SK-N-MC (cell line): ENCODE measurements at regions not wholly inside any gene's neighbourhood (a gene's known extent, or its start where the extent isn't known, plus 50 kb on each side); places are given as distances from the start of the nearest gene placed in this dataset.

Experiments used
- DNase-seq: peaks from one replicate; pipeline ENCODE4 v3.0.0-alpha.2; 2011; ENCODE audit warnings: low read depth, low spot score
- H3K27ac ChIP-seq: fragments of 200-600 bp; sonication (generic); 2 replicates; pipeline ENCODE4 v1.5.1; 2016; ENCODE audit warnings: mixed run types
- H3K36me3 ChIP-seq: fragments of 200-600 bp; sonication (generic); 2 replicates; pipeline ENCODE4 v1.6.1; 2017; ENCODE audit warnings: antibody characterized with exemption, low read length, mixed read lengths; ENCODE audit not compliant: insufficient read depth
- H3K4me3 ChIP-seq: fragments of 200-600 bp; sonication (generic); 2 replicates; pipeline ENCODE4 v1.5.1; 2016
- H3K9ac ChIP-seq: fragments of 200-600 bp; sonication (generic); 2 replicates; pipeline ENCODE4 v1.8.0; 2017; ENCODE audit warnings: mixed run types, mixed read lengths; ENCODE audit not compliant: insufficient read length
- H3K9me3 ChIP-seq: fragments of 200-600 bp; sonication (generic); 2 replicates; pipeline ENCODE4 v1.6.1; 2017; ENCODE audit warnings: low read depth, mild to moderate bottlenecking, antibody characterized with exemption, low read length, moderate library complexity, mixed read lengths
- EZH2 ChIP-seq: fragments of 200-600 bp; sonication (generic); IDR thresholded peaks from one replicate; pipeline ENCODE4 v1.6.1; 2017; ENCODE audit warnings: antibody characterized with exemption
- FOXP2 ChIP-seq: optimal IDR thresholded peaks from 2 replicates; pipeline ENCODE3; 2011; ENCODE audit warnings: mild to moderate bottlenecking, moderate library complexity; ENCODE audit not compliant: insufficient read depth; ENCODE audit errors: extremely low read length, control extremely low read depth
- POLR2AphosphoS5 ChIP-seq: IDR thresholded peaks from 2 replicates; pipeline ENCODE4 v1.6.1; 2012; ENCODE audit warnings: mild to moderate bottlenecking, low read depth, low read length, borderline replicate concordance

GRCh38 chr13:31631746-31632145 lies 107.6 kb upstream of the RXFP2 start:
- no peak for DNase-seq
- TF ChIP-seq POLR2AphosphoS5, result no peak
- TF ChIP-seq FOXP2, result no peak
- TF ChIP-seq EZH2, result no peak
- Histone ChIP-seq H3K9me3 (no peaks in the 10 kb centered on the region), H3K4me3 (no peak overlapping the region), H3K27ac (peak overlapping the region; percentile 85), H3K9ac (no peak overlapping the region), H3K36me3 (no peaks in the 10 kb centered on the region)

- no peak for DNase-seq
- no peak overlapping the region for H3K4me3 ChIP-seq
- peaks cover 5% of the 10 kb centered on the region; the same call in 1 of the 2 replicates for H3K9me3 ChIP-seq
- no peak overlapping the region for H3K27ac ChIP-seq
- H3K36me3 ChIP-seq, result no peaks in the 10 kb centered on the region
- TF ChIP-seq EZH2 (no peak), POLR2AphosphoS5 (no peak), FOXP2 (no peak)
- no peak overlapping the region for H3K9ac ChIP-seq
These were observed 100.7 kb upstream of the RXFP2 start for GRCh38 chr13:31638577-31638976.

- Histone ChIP-seq H3K9ac (no peak overlapping the region), H3K27ac (no peak overlapping the region)
These were observed 99.7 kb upstream of the RXFP2 start for GRCh38 chr13:31639443-31640163.

GRCh38 chr13:31649766-31650165 lies 89.6 kb upstream of the RXFP2 start:
- no peaks in the 10 kb centered on the region for H3K36me3 ChIP-seq
- TF ChIP-seq POLR2AphosphoS5 (no peak), EZH2 (no peak), FOXP2 (no peak)
- no peak overlapping the region for H3K27ac ChIP-seq
- H3K4me3 ChIP-seq, result no peak overlapping the region
- no peak for DNase-seq
- H3K9ac ChIP-seq, result no peak overlapping the region
- H3K9me3 ChIP-seq, result no peaks in the 10 kb centered on the region

More at GRCh38 chr13:31639443-31640163, 99.7 kb upstream of the RXFP2 start:
- H3K36me3 ChIP-seq, result no peaks in the 10 kb centered on the region
- peaks cover 5% of the 10 kb centered on the region; the same call in 1 of the 2 replicates for H3K9me3 ChIP-seq
- no peak overlapping the region for H3K4me3 ChIP-seq
- TF ChIP-seq EZH2, result no peak
- no peak for TF ChIP-seq FOXP2
- TF ChIP-seq POLR2AphosphoS5, result no peak
- no peak for DNase-seq

GRCh38 chr13:31653730-31654129 lies 85.6 kb upstream of the RXFP2 start:
- Histone ChIP-seq H3K9me3 (no peaks in the 10 kb centered on the region), H3K36me3 (no peaks in the 10 kb centered on the region), H3K27ac (no peak overlapping the region), H3K9ac (no peak overlapping the region), H3K4me3 (no peak overlapping the region)
- no peak for TF ChIP-seq EZH2
- DNase-seq, result no peak

GRCh38 chr13:31663880-31664585 lies 75.3 kb upstream of the RXFP2 start:
- Histone ChIP-seq H3K27ac (no peak overlapping the region), H3K9me3 (no peaks in the 10 kb centered on the region), H3K36me3 (no peaks in the 10 kb centered on the region), H3K4me3 (no peak overlapping the region), H3K9ac (no peak overlapping the region)
- TF ChIP-seq EZH2 (no peak), FOXP2 (no peak), POLR2AphosphoS5 (no peak)
- no peak for DNase-seq

- no peak for DNase-seq
These were observed 68.3 kb upstream of the RXFP2 start for GRCh38 chr13:31670831-31671617.

GRCh38 chr13:31674051-31674450 lies 65.3 kb upstream of the RXFP2 start:
- Histone ChIP-seq H3K9me3 (no peaks in the 10 kb centered on the region), H3K27ac (no peak overlapping the region), H3K4me3 (no peak overlapping the region), H3K9ac (no peak overlapping the region), H3K36me3 (no peaks in the 10 kb centered on the region)
- no peak for DNase-seq
- no peak for TF ChIP-seq FOXP2
- TF ChIP-seq POLR2AphosphoS5, result no peak
- no peak for TF ChIP-seq EZH2

More at GRCh38 chr13:31670831-31671617, 68.3 kb upstream of the RXFP2 start:
- Histone ChIP-seq H3K27ac (no peak overlapping the region), H3K9ac (no peak overlapping the region), H3K4me3 (no peak overlapping the region), H3K9me3 (no peaks in the 10 kb centered on the region), H3K36me3 (no peaks in the 10 kb centered on the region)
- TF ChIP-seq POLR2AphosphoS5 (no peak), EZH2 (no peak), FOXP2 (no peak)
